AG04449 (cell line): ENCODE measurements at regions not wholly inside any gene's neighbourhood (a gene's known extent, or its start where the extent isn't known, plus 50 kb on each side); places are given as distances from the start of the nearest gene placed in this dataset.
A peak's percentile ranks its signal among the peaks of the same experiment; 100 is the strongest.

Source experiments
- CTCF ChIA-PET: fragments of 350-600 bp; formaldehyde crosslinking; extraction: SDS; loops from one replicate; lab custom pipeline; 2021; ENCODE audit warnings: antibody characterized with exemption; lab: Yijun Ruan, JAX
- POLR2A ChIA-PET: fragments of 400-600, 350-600 bp; formaldehyde crosslinking; extraction: SDS; loops from one replicate; lab custom pipeline; 2020; ENCODE audit warnings: antibody characterized with exemption, inconsistent platforms; lab: Yijun Ruan, JAX
- DNase-seq: peaks from one replicate; pipeline ENCODE4 v3.0.0-alpha.2; 2010; ENCODE audit warnings: low read depth, low spot score
- H3K4me3 ChIP-seq: 2 replicates; pipeline ENCODE4 v1.5.1; 2011; ENCODE audit warnings: low read depth, mild to moderate bottlenecking, control low read depth, low read length
- TF ChIP-seq, protein P1 (sequence below): IDR thresholded peaks from one replicate; pipeline ENCODE4 v1.5.1; 2011; ENCODE audit warnings: mild to moderate bottlenecking, moderate library complexity, low read length, control low read depth, inconsistent platforms; ENCODE audit not compliant: insufficient read depth; ENCODE audit errors: missing control alignments

DNA sequence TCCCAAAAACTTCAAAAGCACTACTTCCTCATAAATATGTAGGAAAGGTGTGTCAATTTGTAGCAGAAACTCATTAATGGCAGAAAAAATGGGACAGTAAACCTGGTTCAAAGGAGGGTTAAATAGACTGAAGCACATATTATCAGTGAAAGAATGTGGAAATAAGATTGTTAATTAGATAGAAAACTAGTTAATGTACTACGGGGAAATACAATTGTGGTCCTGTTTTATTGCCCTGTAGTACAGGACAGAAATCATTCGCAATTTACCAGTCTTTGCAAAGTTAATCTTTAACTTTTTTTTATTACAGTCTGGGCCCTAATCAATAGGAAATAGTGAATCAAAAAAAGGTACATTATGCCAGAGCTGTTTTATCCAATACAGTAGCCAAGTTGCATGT, 82.0 kb upstream of the PAK5 start:
- DNase-seq = no peak
- TF ChIP-seq, protein P1, sequence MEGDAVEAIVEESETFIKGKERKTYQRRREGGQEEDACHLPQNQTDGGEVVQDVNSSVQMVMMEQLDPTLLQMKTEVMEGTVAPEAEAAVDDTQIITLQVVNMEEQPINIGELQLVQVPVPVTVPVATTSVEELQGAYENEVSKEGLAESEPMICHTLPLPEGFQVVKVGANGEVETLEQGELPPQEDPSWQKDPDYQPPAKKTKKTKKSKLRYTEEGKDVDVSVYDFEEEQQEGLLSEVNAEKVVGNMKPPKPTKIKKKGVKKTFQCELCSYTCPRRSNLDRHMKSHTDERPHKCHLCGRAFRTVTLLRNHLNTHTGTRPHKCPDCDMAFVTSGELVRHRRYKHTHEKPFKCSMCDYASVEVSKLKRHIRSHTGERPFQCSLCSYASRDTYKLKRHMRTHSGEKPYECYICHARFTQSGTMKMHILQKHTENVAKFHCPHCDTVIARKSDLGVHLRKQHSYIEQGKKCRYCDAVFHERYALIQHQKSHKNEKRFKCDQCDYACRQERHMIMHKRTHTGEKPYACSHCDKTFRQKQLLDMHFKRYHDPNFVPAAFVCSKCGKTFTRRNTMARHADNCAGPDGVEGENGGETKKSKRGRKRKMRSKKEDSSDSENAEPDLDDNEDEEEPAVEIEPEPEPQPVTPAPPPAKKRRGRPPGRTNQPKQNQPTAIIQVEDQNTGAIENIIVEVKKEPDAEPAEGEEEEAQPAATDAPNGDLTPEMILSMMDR = no peak
- ChIA-PET CTCF (interaction anchor here (5.2 kb wide), 1 partner anchor 8 kb away, joined by 31 read pairs; no protein-coding TSS in a partner anchor), POLR2A (no interaction called here)
- no peak overlapping the region for H3K4me3 ChIP-seq

DNA sequence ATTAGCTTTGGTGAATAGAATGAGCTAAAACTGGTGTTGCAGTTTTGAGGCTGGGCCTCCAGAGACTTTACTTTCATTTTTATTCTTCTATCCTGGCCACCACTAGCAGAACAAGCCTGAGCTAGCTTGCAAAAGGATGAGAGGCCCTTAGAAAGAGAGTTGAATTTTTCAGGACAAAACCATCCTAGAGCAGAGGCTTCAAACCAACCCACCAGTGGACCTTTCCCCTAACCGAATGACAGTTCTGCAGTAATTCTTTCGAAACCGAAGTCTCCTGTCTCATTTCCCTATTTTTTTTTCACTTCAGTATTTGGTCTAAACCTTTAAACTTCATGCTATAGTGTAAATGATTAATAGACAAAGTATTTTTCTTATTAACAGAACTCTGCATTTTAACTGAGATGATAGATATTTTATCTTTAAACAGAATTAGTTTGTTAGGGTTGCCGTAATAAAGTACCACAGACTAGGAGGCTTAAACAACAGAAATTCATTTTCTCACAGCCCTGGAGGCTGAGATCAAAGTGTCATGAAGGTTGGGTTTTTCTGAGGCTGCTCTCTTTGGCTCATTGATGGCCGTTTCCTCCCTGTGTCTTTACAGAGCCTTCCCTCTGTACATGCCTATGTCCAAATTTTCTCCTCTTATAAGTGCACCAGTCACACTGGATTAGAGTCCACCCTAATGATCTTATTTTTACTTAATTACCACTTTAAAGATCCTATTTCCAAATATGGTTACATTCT, 80.6 kb upstream of the PAK5 start:
- no peak overlapping the region for H3K4me3 ChIP-seq
- ChIA-PET CTCF (interaction anchor here (2.7 to 11.3 kb wide), 3 partner anchors 6 to 304 kb away, joined by 7 to 226 read pairs (median 31); no protein-coding TSS in a partner anchor), POLR2A (no interaction called here)
- DNase-seq = no peak
- TF ChIP-seq, protein P1 = no peak

DNA sequence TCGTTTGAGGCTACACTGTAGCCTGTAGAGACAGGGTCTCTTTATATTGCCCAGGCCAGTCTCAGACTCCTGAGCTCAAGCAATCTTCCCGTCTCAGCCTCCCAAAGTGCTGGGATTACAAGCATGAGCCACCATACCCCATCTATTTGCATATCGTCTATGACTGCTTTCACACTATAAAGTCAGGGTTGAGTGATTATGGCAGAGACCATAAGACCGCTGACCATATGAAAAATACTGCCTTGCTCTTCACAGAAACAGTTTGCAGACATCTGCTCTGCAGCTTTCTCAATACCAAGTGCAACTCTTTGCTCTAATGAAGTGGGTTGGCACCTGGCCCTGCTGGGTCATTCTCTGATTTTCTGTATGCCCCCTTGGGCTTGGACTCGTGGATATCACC, 79.5 kb upstream of the PAK5 start:
- no peak for DNase-seq
- TF ChIP-seq, protein P1 = no peak
- H3K4me3 ChIP-seq = no peak overlapping the region
- CTCF ChIA-PET = interaction anchor here (2.7 to 11.3 kb wide), 2 partner anchors 15 to 303 kb away, joined by 7 to 226 read pairs; no protein-coding TSS in a partner anchor
- POLR2A ChIA-PET = no interaction called here

GRCh38 chr20:9916761-9917160, 77.9 kb upstream of the PAK5 start:
- CTCF ChIA-PET = interaction anchor here (1.2 to 11.3 kb wide), 2 partner anchors 301 to 509 kb away, joined by 4 to 226 read pairs; no protein-coding TSS in a partner anchor
- POLR2A ChIA-PET = no interaction called here
- no peak for DNase-seq
- TF ChIP-seq, protein P1 = no peak
- H3K4me3 ChIP-seq = no peak overlapping the region

DNA sequence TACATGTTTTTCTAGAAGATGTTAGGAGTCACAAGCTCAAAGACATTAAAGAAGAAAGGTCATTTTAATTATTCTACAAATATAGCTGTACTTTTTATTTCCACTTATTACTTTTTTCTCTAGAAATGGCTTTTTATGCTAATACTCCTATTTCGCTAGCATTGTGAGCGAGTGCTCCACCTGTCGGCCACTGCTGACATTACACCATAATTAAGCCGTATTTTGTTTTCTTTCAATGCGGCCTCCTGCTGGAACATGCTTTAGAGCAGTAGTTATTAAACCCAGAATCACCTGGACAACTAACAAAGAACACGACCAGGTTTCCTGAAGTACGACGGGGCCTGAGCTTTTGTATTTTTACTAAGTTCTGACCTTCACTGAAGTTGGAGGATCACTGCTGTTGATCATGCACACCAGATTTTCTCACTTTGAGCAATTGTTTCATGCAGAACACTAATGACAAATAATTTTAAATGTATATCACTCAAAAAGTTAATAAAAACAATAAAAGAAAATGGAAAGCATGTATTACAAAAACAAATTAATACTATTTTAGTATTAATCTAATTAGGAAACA, 74.1 kb upstream of the PAK5 start:
- peak; percentile 3 for DNase-seq
- CTCF ChIA-PET = interaction anchor here (0.7 to 11.3 kb wide), 24 partner anchors 9 to 505 kb away, joined by 3 to 226 read pairs (median 4); no protein-coding TSS in a partner anchor
- H3K4me3 ChIP-seq = no peak overlapping the region
- TF ChIP-seq, protein P1 = peak; percentile 71
- POLR2A ChIA-PET = no interaction called here

DNA sequence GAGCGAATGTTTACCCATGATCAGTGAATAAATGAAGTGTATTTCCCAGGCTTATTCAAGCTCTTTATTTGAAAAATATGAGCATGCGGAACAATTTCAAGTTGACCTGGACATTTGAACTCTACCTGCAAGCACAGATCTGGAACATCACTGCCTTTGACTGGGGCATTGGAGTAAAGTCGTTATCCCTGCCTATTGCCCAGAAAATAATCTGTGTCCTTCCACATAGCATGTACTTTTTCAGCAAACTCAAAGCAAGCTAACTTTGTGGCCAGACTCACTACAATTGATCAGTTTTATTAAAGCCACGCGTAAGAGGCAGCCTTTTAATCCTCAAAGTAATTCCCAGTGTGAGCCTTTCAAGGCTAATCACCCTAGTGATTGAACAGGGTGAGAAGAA, 73.4 kb upstream of the PAK5 start:
- TF ChIP-seq, protein P1 = no peak
- CTCF ChIA-PET = interaction anchor here (0.8 to 11.3 kb wide), 23 partner anchors 10 to 504 kb away, joined by 3 to 226 read pairs (median 4); no protein-coding TSS in a partner anchor
- POLR2A ChIA-PET = interaction anchor here (0.5 kb wide), 1 partner anchor 504 kb away, joined by 3 read pairs; no protein-coding TSS in a partner anchor

More for the DNA sequence above, 73.4 kb upstream of the PAK5 start:
- no peak overlapping the region for H3K4me3 ChIP-seq
- no peak for DNase-seq
